Cerebellar cortex (tissue), 1 donor: ENCODE measurements at regions not wholly inside any gene's neighbourhood (a gene's known extent, or its start where the extent isn't known, plus 50 kb on each side); places are given as distances from the start of the nearest gene placed in this dataset.
"Not testable (repeated sequence)": the region's sequence is repeated elsewhere in the genome, so short reads cannot be mapped to it uniquely, and the experiment has no call there.

Source experiments
- DNase-seq: peaks from one replicate; pipeline ENCODE4 v3.0.0-alpha.2; 2015; ENCODE audit warnings: low spot score

DNA sequence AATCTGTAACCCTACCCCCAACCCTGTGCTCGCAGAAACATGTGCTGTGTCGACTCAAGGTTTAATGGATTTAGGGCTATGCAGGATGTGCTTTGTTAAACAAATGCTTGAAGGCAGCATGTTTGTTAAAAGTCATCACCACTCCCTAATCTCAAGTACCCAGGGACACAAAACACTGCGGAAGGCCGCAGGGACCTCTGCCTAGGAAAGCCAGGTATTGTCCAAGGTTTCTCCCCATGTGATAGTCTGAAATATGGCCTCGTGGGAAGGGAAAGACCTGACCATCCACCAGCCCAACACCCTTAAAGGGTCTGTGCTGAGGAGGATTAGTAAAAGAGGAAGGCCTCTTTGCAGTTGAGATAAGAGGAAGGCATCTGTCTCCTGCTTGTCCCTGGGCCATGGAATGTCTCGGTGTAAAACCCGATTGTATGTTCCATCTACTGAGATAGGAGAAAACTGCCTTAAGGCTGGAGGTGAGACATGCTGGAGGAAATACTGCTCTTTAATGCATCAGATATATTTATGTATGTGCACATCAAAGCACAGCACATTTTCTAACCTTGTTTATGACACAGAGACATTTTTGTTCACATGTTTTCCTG is 94.4 kb downstream of the LSM3 start:
- DNase-seq = not testable (repeated sequence)

DNA sequence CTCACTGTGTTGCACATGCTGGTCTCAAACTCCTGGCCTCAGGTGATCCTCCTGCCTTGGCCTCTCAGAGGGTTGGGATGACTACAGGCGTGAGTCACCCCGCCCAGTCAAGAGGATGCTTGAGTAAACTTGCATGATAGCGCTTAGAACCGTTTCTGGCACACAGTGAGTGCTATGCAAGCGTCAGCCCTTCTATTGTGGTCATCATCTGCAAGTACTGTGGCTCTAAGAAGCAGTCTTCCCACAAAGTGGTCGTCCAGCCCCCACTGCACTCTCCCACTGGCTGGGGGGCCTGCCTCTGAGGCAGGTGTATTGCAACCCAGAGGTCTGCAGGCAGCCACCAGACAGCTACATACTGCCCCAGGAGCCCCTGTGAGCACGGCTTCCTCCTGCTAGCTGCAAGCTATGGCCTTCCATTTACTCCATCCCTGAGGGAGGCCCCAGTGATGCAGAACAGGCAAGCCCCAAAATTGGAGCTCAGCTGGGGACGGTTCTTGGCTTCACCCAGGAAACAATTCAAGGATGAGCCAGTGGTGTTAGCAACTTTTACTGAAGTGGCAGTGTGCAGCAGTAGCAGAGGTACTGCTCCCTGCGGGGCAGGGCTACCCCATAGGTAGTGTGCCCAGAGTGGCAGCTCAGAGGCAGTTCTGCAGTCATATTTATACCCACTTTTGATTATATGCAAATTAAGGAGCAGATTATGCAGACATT is 95.4 kb downstream of the LSM3 start:
- no peak for DNase-seq

DNA sequence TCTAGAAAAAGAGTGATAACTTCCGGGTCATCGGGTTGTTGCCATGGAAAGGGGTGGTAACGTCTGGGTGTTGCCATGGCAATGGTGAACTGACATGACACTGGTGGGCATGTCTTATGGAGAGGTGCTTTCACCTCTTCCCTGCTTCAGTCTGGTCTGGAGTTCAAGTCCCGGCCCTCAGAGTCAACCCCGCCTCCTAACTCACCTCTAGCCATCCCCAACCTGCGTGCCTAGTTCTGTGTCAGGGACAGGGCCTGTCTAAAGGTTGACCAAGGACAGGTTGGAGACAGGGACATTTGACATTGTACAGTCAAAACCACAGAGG is 96.0 kb downstream of the LSM3 start:
- no peak for DNase-seq

DNA sequence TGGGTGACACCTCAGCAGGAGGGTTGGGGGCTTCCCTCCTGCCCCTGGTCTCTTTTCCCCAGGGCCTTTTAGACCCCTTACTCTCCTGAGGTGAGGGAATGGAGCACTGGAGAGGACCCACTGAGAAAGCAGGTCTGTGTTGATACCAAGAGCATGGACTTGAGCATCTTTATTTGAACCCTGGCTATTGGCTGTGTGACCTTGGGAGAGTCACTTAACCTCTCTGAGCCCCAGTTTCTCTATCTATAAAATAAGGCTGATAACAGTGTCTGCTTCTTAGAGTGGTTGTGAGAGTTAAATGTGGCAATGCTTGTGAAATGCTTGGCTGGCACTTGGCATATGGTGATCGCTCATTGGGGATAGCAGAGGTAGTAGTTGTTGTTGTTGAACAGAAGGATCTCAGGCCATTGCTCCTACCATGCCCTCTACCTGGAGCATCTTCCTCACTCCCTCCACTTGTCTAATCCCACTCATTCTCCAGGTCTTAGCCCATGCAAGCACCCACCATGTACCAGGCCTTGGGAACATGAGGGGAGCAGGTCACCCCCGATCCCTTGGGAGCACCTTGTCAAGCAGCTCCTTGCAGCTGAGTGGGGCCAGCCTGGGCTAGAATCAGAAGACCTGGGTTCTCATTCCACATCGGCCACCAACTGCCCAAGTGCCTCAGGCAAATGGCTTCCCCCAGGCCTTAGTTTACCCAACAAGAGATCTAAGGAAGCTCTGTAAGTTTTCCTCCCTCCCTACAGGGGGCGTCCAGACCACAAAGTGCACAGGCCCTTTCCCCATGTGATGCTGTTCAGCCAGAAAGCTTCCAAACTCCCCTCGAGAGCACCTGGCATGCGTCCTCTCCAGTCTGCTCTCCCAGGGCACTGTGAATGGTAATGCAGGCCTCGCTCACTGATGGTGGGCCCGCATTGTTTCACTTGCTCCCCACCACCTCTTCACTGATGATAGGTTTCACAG is 96.7 kb downstream of the LSM3 start:
- DNase-seq = peak; percentile 55

DNA sequence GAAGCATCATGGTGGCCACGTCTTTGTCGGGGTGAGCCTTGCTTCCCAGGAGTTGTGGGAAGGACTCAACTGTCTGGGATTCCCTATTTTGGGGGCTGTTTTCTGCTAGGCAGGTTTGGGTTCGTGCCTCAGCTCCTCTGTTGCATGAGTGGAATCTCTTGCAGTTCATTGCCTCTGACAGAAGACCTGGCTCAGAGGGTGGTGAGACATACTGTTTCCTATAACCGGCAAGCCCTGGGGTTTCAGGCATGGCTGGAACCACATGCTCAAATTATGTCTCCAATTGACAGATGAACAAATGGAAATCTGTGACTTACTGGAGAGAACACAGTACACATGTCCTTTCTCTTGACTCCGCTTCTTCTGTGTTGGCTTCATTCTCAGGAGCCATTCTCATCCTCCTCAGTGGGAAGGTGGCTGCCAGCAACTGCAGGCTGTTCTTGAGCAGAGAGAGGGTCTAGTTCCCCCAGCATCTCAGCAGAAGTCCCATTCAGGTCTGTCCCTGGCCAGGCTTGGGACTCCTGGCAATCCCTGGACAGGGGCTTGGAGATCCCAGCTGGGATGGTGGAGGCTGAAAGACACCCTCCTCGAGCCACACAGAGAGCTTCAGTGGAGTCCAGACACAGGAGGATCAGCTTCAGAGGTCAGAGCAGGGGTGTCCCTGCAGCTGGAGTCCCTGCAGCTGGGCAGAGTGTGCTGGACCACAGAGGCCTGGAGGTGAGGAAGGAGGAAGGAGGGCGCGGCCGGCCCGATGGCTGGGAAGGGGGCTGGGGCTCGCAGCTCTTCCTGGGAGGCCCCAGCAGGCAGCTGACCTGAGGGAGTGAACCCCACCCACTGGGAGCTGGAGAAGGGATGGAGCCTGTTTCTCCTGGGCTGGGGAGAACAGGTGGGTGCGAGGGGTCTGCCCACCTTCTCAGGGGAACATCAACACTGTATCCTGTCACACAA is 97.6 kb downstream of the LSM3 start:
- DNase-seq = no peak

DNA sequence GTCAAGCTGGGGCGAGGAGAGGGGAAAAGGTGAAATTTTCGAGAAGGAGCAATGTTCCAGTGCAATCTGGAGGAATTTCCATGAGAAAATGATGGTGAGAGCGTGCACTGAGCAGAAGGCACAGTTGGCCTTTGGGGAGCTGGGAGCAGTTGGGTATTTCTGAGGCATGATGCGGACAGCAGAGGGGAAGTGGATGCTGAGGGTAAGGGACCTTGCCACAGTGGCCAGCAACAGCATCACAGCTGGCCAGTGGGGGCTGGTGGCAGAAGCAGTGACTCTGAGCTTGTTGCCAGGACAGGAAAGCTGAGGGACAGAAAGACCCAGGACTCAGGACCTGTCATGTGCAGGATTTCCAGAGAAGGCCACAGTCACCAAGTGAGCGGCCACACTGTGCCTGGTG is 98.9 kb downstream of the LSM3 start:
- no peak for DNase-seq

DNA sequence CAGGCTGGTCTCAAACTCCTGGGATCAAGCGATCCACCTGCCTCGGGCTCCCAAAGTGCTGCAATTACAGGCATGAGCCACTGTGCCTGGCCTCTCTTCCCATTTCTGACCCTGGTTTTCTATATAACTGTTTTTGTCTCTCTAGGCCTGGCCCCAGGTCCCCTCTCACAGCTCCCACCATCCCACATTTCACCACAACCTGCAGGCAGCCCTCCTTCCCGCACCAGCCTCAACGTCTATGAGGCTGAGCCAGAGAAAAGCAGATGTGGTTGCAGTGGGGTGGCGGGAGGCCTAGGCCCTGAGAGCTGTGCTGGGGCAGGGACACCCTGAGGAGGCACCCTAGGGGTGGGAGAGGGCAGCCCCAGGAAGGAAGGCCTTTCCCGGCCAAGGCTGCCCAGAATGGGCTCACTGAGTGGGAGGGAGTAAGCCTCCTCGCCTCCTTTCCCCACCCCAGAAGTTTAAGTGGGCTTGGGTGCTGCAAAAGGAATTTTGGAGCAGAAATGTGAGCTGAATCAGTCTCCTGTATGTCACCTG is 99.7 kb downstream of the LSM3 start:
- no peak for DNase-seq

DNA sequence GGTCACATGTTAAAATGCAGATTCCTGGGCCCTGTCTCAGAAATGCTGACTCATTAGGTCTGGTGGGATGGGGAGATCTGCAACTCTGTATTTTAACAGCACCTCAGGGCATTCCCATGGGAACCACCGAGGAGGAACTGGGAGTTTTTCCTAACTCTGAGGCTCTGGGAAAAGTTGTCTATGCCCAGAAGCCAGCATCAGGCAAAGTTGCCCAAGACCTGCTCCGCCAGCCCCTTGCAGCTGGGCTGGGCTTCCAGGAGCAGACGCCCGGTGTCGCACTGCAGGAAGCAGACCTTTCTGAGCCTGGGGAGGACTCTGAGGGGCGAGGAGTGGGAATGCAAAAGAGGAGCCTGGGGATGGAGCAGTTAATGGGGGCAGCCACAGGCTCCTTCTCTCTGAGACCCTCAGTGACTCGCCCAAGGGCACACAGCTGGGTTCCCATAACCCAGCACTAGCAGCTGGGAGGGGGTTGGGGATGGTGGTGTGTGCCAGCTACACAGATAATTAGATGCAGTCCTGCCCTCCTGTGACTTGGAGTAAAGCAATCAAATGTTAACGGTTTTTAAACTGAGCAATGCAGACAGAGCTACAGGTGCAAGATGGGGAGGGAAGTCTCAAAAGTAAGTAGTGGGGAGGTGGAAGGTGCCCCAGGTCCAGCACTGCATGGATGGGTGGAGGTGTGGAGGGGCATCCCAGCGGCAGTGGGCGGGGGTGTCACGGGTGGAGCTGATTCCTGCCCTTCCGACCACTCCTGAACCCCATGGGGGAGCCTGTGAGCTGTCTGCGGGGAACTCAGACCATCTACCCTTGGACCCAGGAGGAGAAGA is 100.4 kb downstream of the LSM3 start:
- no peak for DNase-seq

DNA sequence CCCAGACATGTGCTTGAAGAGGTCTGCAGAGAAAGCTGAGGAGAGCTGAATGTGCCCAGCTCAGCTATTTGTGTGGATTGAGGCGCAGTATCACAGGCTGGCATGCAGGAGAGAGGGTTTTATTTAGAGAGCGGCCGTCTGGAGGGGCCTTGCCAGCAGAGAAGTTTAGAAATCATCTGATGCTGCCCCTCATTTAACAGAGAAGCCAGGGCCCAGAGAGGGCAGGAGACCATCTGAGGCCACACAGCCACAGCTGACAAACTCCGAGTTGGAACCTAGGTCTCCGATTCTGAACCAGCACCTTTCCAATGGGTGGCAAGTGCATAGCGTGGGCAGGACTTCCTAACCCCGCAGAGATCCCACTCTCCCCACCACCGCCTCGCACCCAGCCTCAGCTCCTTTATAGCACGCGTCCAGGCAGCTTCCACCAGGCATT is 101.0 kb downstream of the LSM3 start:
- no peak for DNase-seq

DNA sequence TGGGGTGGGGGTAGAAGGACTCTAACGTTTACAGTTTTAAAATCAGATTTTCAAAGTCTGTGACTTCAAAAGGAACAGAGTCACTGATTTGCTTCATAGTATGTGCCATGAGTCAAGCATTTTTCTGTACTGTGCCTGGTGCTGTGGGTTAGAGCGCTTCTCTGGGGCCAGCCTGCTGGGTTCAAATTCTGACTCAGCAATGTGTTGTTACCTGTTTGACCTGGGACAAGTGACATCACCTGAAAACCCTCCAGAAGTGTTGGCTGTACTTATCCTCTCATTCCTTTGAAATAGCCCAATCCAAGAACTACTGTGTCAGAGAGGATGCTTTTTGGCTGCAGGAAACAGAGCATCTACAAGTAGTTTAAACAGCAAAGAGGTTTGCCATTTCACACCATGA is 101.7 kb downstream of the LSM3 start:
- no peak for DNase-seq

DNA sequence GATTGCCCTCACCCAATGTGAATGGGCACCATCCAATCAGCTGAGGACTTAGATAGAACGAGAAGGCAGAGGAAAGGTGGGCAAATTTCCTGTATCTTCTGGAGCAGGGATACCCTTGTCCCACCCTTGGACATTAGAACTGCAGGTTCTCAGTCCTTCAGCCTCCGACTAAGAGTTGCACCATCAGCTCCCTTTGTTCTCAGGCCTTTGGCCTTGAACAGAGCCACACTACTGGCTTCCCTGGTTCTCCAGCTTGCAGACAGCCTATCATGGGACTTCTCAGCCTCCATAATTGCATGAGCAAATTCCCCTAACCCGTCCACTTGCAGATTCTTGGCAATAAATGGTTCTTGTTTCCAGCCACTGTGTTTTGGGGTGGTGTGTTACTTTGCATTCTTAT is 102.4 kb downstream of the LSM3 start:
- no peak for DNase-seq

DNA sequence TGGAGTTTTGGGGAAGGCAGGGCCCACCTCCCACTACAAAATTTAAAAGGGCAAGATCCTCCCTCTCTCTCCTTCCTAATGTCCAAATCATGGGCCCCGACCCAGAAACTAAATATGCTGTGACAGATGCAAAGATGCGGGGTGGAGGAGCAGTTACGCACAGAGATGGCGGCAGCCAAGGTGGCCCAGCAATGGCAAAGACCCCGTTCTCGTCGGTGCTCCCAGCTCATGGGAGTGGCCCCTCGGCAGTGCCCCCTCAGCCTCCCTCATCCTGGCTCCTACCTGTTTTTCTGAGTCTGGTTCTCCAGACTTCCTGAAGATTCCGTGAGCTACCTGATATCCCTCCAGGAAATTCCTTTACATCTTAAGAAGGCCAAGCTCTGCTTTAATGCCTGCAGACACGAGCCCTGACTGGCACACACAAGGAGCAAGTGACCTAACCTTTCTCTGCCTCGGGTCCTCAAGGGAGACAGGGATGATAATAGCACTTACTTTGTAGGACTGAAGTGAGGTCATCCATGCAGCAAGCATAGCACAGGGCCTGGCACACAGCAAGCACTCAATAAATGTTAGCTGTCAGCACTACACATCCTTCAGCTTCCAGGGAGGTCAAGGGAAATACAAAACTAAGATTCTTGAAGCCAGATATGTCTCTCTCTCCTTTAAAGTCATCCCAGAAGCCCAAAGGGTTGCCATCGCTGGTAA is 103.5 kb downstream of the LSM3 start:
- DNase-seq = no peak

DNA sequence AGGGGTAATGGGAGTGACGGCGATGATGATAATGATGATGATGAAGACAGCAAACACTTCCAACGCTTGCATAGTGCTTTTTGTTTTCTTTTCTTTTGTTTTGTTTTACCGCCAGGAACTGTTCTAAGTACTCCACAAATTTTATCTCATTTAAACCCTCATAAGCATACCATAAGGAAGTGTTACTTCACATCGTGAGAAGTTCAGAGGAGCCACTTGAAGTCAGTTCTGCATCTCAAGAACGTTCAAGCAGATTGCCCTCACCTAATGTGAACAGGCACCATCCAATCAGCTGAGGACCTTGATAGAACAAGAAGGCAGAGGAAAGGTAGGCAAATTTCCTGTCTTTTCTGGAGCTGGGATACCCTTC is 104.1 kb downstream of the LSM3 start:
- no peak for DNase-seq

DNA sequence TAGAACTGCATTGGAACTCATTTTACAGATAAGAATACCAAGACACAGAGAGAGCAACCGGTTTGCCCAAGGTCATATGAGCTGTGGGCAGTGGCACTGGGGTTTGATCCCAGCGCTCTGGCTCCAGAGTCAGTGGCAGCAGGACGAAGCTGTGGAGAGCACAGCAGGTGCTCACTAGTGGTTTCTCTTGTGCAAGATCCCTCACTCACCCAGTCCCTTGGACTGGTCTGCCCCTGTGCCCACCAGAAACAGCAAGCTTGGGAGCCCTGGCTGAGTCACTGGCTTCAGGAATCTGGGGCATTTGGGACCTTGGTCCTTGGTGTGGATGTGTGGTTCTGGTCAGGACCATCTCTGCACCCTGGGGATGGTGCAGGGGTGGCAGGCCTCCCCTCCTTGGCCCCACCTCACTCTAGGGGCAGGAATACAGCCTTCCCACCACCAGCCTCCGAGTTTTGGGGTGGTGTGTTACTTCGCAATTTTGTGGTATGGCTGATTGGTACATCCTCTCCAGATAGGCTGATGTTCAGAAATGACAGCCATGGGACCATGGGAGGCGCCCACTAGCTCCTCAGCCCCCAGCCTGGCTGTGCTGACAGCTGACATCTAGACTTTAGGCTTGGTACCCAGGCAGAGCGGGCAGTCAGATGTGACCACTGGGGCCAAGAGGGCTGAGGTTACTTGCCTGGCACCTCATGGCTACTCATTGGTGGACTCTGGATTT is 104.6 kb downstream of the LSM3 start:
- DNase-seq = no peak

DNA sequence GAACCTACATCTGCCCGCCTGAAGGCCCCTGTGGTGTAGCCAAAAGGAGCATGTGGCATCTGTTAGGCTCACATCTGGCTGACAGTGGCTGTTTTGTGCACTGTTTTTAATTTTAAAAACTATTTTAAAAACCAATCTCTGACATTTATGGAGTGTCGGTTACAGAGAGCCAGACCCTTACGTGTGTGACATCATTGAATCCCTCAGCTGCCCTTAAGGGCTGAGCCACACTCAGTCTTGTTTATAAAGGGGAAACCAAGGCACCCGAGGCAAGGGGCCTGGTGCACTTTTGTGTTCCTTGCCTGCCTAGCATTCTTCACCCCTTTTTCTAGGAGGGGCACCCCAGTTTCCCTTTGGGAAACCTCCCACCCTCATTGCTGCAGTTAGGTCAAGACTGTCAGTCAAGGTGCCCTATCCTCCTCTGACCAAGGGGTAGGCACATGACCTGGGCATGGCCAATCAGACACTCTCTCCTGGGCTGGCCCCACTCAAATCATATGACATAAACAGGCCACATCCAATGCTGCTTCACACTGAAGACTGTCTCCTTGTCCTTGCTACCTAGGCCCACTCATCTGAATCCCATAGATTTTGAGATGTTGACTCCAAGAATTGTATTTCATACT is 105.3 kb downstream of the LSM3 start:
- no peak for DNase-seq

DNA sequence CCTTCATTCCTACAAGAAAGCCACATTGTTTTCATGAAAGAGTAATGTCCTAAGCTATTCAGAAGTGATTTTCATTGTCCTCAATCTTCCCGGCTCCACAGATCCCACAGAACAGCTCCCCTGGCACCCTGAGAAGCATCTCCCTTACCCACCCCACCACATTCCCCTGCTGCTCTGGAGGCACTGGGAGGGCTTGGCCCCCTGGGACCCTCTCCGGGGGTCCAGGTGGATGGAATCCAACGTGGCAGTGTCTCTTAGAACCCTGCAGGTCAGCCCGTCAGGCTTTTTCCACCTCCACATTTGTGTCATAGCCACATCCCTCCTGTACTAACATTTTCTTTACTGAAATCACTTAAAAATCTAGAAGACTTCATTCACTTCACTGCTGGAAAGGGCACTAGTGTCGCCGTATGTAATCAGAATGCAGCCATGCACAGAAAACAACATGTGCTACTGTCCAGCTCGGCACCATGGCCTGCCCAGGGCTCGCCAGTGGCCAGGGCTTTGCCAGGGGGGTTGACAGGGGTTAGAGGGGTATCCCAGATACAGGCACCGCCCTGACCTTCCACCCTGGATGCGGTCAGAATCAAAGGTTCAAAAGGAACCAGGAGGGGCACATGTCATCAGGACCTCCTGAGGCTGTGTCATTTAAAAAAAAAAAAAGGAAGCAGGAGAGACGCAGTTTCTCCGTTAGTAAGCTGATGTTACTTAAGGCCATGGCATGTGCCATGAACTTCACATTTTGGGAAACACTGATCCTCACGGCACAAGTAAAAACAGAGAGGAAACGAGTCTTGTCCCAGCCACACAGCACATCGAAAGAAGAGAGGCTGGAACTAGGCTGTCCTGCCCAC is 106.3 kb downstream of the LSM3 start:
- DNase-seq = no peak

DNA sequence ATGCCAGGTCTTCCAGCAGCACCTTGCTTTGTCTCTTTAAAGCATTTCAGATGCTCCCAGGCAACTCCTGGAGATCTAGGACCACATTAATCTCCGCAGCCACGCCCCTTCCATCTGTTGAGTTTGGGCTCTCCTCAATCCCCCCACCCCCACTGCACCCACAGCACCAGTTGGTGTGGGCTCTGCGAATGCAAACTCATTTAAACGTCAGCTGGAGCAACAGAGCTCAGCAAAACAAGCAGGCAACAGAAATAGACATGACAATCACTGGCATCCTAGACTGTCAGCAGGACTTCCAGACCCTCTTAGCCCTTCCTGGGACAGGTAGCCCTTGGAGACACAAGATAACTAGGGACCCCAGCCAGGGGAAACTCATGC is 106.9 kb downstream of the LSM3 start:
- DNase-seq = no peak

DNA sequence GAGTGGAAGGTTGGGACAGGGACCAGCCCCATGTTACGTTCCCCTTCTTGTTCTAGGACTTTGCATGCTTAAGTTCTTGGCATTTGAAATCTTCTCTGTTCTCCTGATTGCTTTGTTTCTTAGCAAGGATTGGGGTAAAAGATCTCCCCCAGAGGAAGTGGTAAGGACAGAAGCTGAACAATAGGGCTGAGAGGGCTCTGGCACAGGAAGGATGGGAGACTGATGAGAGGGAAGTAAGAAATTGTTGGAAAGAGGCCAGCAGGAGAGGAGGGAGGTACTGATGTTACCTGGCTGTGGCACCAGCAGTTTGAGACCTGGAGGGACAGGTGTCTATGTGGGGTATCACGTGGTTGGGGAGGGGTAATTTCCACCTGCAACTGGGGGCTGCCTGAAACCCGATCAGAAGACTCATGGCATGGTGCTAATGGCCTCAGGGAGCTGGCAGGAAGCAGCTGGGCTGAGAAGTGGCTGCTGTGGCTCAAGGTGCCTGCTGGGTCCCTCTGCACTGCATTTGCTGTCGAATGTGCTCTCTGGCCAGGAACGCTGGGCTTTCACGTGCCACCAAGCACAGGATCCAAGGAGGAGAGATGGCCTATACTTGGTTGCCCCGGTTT is 108.4 kb downstream of the LSM3 start:
- no peak for DNase-seq
